ENCODE measurements at regions not wholly inside any gene's neighbourhood (a gene's known extent, or its start where the extent isn't known, plus 50 kb on each side); places are given as distances from the start of the nearest gene placed in this dataset.

- no peak for DNase-seq
- Histone ChIP-seq H3K27ac (no peak overlapping the region), H3K4me1 (no peaks in the 10 kb centered on the region), H3K36me3 (no peaks in the 10 kb centered on the region), H3K4me3 (no peak overlapping the region), H3K9me3 (no peaks in the 10 kb centered on the region), H3K27me3 (replicated peaks in 1 of 7) (no peaks in the 10 kb centered on the region)
- TF ChIP-seq POLR2AphosphoS5 (IDR thresholded peaks at IDR 0.05) (peak in 1 of 3 donors; percentile 22), CTCF (IDR thresholded peaks at IDR 0.05 in 8 of 11, conservative IDR thresholded peaks at IDR 0.05 in 3 of 11) (no peak), POLR2A (IDR thresholded peaks at IDR 0.05) (no peak)
- WGBS, 5 donors = 67 to 77% (median 70%) methylated on average over 4 of the region's 4 CpGs
- intact Hi-C loops (cut with DNase I; ENCODE audit: low total_unique reads) = no loop called here
Measured at GRCh38 chr6:133062077-133062476, 179.1 kb upstream of the EYA4 start.

GRCh38 chr6:133062696-133063306, 178.4 kb upstream of the EYA4 start:
- H3K27me3 ChIP-seq (replicated peaks in 1 of 7) = no peaks in the 10 kb centered on the region
- TF ChIP-seq CTCF (IDR thresholded peaks at IDR 0.05 in 8 of 11, conservative IDR thresholded peaks at IDR 0.05 in 3 of 11) (no peak), POLR2A (IDR thresholded peaks at IDR 0.05) (no peak), POLR2AphosphoS5 (IDR thresholded peaks at IDR 0.05) (no peak)
- no peaks in the 10 kb centered on the region for H3K36me3 ChIP-seq
- no peaks in the 10 kb centered on the region for H3K9me3 ChIP-seq
- H3K4me1 ChIP-seq = no peaks in the 10 kb centered on the region
- intact Hi-C loops (cut with DNase I; ENCODE audit: low total_unique reads) = no loop called here
- 79 to 84% (median 80%) methylated on average over 8 of the region's 8 CpGs for WGBS, 5 donors
- no peak overlapping the region for H3K27ac ChIP-seq
- DNase-seq = no peak
- no peak overlapping the region for H3K4me3 ChIP-seq

- Histone ChIP-seq H3K4me1 (no peaks in the 10 kb centered on the region), H3K9me3 (no peaks in the 10 kb centered on the region), H3K4me3 (no peak overlapping the region), H3K27me3 (replicated peaks in 1 of 7) (no peaks in the 10 kb centered on the region), H3K36me3 (no peaks in the 10 kb centered on the region), H3K27ac (no peak overlapping the region)
- intact Hi-C loops (cut with DNase I; ENCODE audit: low total_unique reads) = no loop called here
- WGBS, 5 donors = 75 to 90% (median 84%) methylated on average over 3 of the region's 3 CpGs
- DNase-seq = no peak
- TF ChIP-seq CTCF (IDR thresholded peaks at IDR 0.05 in 8 of 11, conservative IDR thresholded peaks at IDR 0.05 in 3 of 11) (no peak), POLR2A (IDR thresholded peaks at IDR 0.05) (no peak), POLR2AphosphoS5 (IDR thresholded peaks at IDR 0.05) (no peak)
Measured at GRCh38 chr6:133067960-133068359, 173.2 kb upstream of the EYA4 start.

- no peak for TF ChIP-seq CTCF (IDR thresholded peaks at IDR 0.05 in 8 of 11, conservative IDR thresholded peaks at IDR 0.05 in 3 of 11)
- no peak for TF ChIP-seq POLR2A (IDR thresholded peaks at IDR 0.05)
- no peak for TF ChIP-seq POLR2AphosphoS5 (IDR thresholded peaks at IDR 0.05)
- DNase-seq = no peak
- Histone ChIP-seq H3K9me3 (no peaks in the 10 kb centered on the region), H3K4me1 (no peaks in the 10 kb centered on the region), H3K36me3 (no peaks in the 10 kb centered on the region), H3K27me3 (replicated peaks in 1 of 7) (no peaks in the 10 kb centered on the region), H3K4me3 (no peak overlapping the region), H3K27ac (no peak overlapping the region)
- intact Hi-C loops (cut with DNase I; ENCODE audit: low total_unique reads) = no loop called here
- 71 to 88% (median 79%) methylated on average over 4 of the region's 4 CpGs for WGBS, 5 donors
Measured at GRCh38 chr6:133070410-133071043, 170.6 kb upstream of the EYA4 start.

Measured in spleen (tissue), 11 donors.